ENCODE measurements at regions not wholly inside any gene's neighbourhood (a gene's known extent, or its start where the extent isn't known, plus 50 kb on each side); places are given as distances from the start of the nearest gene placed in this dataset.

- TF ChIP-seq CTCF (IDR thresholded peaks at IDR 0.05; ENCODE audit: low read depth, low read length) = no peak
- no peak for DNase-seq (ENCODE audit: extremely low read depth, low read depth)
Measured at GRCh38 chr2:122590524-122590923, 835.1 kb downstream of the TSN start.

- no peak for TF ChIP-seq CTCF (IDR thresholded peaks at IDR 0.05; ENCODE audit: low read depth, low read length)
- no peak for DNase-seq (ENCODE audit: extremely low read depth, low read depth)
Measured at GRCh38 chr2:122595065-122595464, 839.6 kb downstream of the TSN start.

- no peak for TF ChIP-seq CTCF (IDR thresholded peaks at IDR 0.05; ENCODE audit: low read depth, low read length)
- no peak for DNase-seq (ENCODE audit: extremely low read depth, low read depth)
Measured at GRCh38 chr2:122596598-122596997, 841.1 kb downstream of the TSN start.

- no peak for DNase-seq (ENCODE audit: extremely low read depth, low read depth)
- no peak for TF ChIP-seq CTCF (IDR thresholded peaks at IDR 0.05; ENCODE audit: low read depth, low read length)
Measured at GRCh38 chr2:122598784-122599183, 843.3 kb downstream of the TSN start.

- no peak for TF ChIP-seq CTCF (IDR thresholded peaks at IDR 0.05; ENCODE audit: low read depth, low read length)
- no peak for DNase-seq (ENCODE audit: extremely low read depth, low read depth)
Measured at GRCh38 chr2:122610948-122611609, 855.6 kb downstream of the TSN start.

- TF ChIP-seq CTCF (IDR thresholded peaks at IDR 0.05; ENCODE audit: low read depth, low read length) = no peak
- no peak for DNase-seq (ENCODE audit: extremely low read depth, low read depth)
Measured at GRCh38 chr2:122622934-122623333, 867.5 kb downstream of the TSN start.

GRCh38 chr2:122627388-122627787, 871.9 kb downstream of the TSN start:
- TF ChIP-seq CTCF (IDR thresholded peaks at IDR 0.05; ENCODE audit: low read depth, low read length) = no peak
- DNase-seq (ENCODE audit: extremely low read depth, low read depth) = no peak
